DND-41 (cell line): ENCODE measurements at regions not wholly inside any gene's neighbourhood (a gene's known extent, or its start where the extent isn't known, plus 50 kb on each side); places are given as distances from the start of the nearest gene placed in this dataset.

Experiments
- CTCF ChIP-seq: IDR thresholded peaks from 2 replicates; pipeline ENCODE4 v1.5.1; 2012; ENCODE audit warnings: borderline replicate concordance, low read length, moderate library complexity, mild to moderate bottlenecking; ENCODE audit not compliant: poor library complexity, severe bottlenecking; ENCODE audit errors: extremely low read depth
- EZH2 ChIP-seq: IDR thresholded peaks from 3 replicates; pipeline ENCODE4 v1.6.1; 2012; ENCODE audit warnings: borderline replicate concordance, low read depth, mild to moderate bottlenecking, moderate library complexity, low read length, inconsistent platforms; ENCODE audit not compliant: severe bottlenecking

- TF ChIP-seq CTCF, result no peak
- TF ChIP-seq EZH2, result no peak
These were observed 498.7 kb downstream of the SOX5 start for GRCh38 chr12:23450810-23451209.
